ENCODE measurements at regions not wholly inside any gene's neighbourhood (a gene's known extent, or its start where the extent isn't known, plus 50 kb on each side); places are given as distances from the start of the nearest gene placed in this dataset.

DNA sequence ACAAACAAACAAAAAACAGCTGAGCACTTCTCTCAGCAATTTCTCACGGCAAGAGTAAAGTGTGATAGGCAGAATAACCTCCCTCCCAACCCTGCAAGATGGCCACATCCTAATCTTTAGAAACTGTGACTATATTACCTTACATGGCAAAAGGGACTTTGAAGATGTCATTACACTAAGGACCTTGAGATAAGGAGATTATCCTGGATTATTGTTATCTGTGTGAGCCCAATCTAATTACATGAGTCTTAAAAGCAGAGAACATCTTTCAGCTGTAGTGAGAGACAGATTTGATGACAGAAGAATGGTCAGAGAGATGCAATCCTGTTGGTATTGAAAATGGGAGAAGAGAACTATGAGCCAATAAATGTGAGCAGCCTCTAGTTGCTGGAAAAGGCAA is 347.9 kb downstream of the CDH9 start:
- Histone ChIP-seq H3K36me3 (ENCODE audit: control insufficient read depth in 5 of 5, insufficient read depth in 5 of 5, low read length in 5 of 5) (no peaks in the 10 kb centered on the region), H3K27ac (ENCODE audit: low read depth, low read length) (no peak overlapping the region), H3K9me3 (ENCODE audit: control insufficient read depth in 5 of 5, low read length in 5 of 5) (no peaks in the 10 kb centered on the region), H3K27me3 (ENCODE audit: control insufficient read depth in 5 of 5, insufficient read depth in 4 of 5, low read length in 5 of 5) (no peaks in the 10 kb centered on the region), H3K9ac (ENCODE audit: low read length in 5 of 5) (no peak overlapping the region), H3K4me3 (ENCODE audit: low read depth in 1 of 5, low read length in 5 of 5) (no peak overlapping the region), H3K4me1 (ENCODE audit: control insufficient read depth in 5 of 5, insufficient read depth in 5 of 5, low read length in 5 of 5) (no peaks in the 10 kb centered on the region)

DNA sequence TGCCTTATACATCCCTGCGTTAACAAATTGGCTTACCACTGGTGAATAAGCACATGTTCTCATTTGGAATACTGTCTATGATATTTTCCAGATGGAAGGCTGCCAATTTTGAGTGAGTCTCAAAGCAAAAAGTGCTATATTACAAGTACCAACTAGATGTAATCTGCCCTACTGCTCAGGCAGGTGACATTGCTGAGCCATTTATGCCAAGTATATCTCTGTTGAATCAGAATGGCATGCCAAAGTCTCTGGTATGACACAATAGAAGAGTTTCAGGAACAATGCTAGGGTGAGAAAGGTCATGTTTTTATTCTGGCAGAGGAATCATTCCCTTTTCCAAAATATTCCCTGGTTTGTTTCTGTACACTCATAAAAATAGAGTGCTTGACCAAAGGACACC is 356.5 kb downstream of the CDH9 start:
- no peaks in the 10 kb centered on the region for H3K36me3 ChIP-seq (ENCODE audit: control insufficient read depth in 5 of 5, insufficient read depth in 5 of 5, low read length in 5 of 5)
- no peaks in the 10 kb centered on the region for H3K27me3 ChIP-seq (ENCODE audit: control insufficient read depth in 5 of 5, insufficient read depth in 4 of 5, low read length in 5 of 5)
- H3K9ac ChIP-seq (ENCODE audit: low read length in 5 of 5) = no peak overlapping the region
- no peak overlapping the region for H3K27ac ChIP-seq (ENCODE audit: low read depth, low read length)
- H3K9me3 ChIP-seq (ENCODE audit: control insufficient read depth in 5 of 5, low read length in 5 of 5) = peaks cover 0 to 8% (median 5%) of the 10 kb centered on the region in 5 donors
- H3K4me1 ChIP-seq (ENCODE audit: control insufficient read depth in 5 of 5, insufficient read depth in 5 of 5, low read length in 5 of 5) = no peaks in the 10 kb centered on the region
- no peak overlapping the region for H3K4me3 ChIP-seq (ENCODE audit: low read depth in 1 of 5, low read length in 5 of 5)

DNA sequence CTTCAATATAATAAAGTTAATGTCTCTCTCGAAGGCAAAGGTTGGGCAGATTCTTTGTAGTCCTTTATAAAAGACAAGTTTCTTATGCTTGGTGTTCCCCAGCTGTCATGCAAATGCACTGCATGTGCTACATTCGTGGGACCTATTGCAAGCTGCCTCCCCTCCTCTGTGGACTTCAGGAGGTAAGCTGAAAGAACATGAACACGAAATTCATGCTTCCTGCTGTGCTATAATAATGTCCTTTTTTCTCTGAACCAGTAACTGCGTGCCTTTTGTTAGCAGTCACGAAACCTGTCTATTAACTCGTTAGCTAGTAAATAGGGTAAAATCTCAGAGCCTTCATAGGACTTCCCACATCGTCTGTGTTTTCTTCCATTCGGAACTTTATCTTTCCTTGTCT is 363.5 kb downstream of the CDH9 start:
- Histone ChIP-seq H3K36me3 (ENCODE audit: control insufficient read depth in 5 of 5, insufficient read depth in 5 of 5, low read length in 5 of 5) (no peaks in the 10 kb centered on the region), H3K9ac (ENCODE audit: low read length in 5 of 5) (no peak overlapping the region), H3K27ac (ENCODE audit: low read depth, low read length) (no peak overlapping the region), H3K4me3 (ENCODE audit: low read depth in 1 of 5, low read length in 5 of 5) (no peak overlapping the region), H3K27me3 (ENCODE audit: control insufficient read depth in 5 of 5, insufficient read depth in 4 of 5, low read length in 5 of 5) (peaks cover 0 to 2% (median 0%) of the 10 kb centered on the region in 5 donors), H3K4me1 (ENCODE audit: control insufficient read depth in 5 of 5, insufficient read depth in 5 of 5, low read length in 5 of 5) (no peaks in the 10 kb centered on the region), H3K9me3 (ENCODE audit: control insufficient read depth in 5 of 5, low read length in 5 of 5) (no peaks in the 10 kb centered on the region)

GRCh38 chr5:26669523-26669922 is 368.9 kb downstream of the CDH9 start:
- no peaks in the 10 kb centered on the region for H3K9me3 ChIP-seq (ENCODE audit: control insufficient read depth in 5 of 5, low read length in 5 of 5)
- H3K9ac ChIP-seq (ENCODE audit: low read length in 5 of 5) = no peak overlapping the region
- H3K27ac ChIP-seq (ENCODE audit: low read depth, low read length) = no peak overlapping the region
- H3K4me1 ChIP-seq (ENCODE audit: control insufficient read depth in 5 of 5, insufficient read depth in 5 of 5, low read length in 5 of 5) = no peaks in the 10 kb centered on the region
- H3K36me3 ChIP-seq (ENCODE audit: control insufficient read depth in 5 of 5, insufficient read depth in 5 of 5, low read length in 5 of 5) = no peaks in the 10 kb centered on the region
- H3K27me3 ChIP-seq (ENCODE audit: control insufficient read depth in 5 of 5, insufficient read depth in 4 of 5, low read length in 5 of 5) = peaks cover 0 to under 1% (median 0%) of the 10 kb centered on the region in 5 donors
- no peak overlapping the region for H3K4me3 ChIP-seq (ENCODE audit: low read depth in 1 of 5, low read length in 5 of 5)

DNA sequence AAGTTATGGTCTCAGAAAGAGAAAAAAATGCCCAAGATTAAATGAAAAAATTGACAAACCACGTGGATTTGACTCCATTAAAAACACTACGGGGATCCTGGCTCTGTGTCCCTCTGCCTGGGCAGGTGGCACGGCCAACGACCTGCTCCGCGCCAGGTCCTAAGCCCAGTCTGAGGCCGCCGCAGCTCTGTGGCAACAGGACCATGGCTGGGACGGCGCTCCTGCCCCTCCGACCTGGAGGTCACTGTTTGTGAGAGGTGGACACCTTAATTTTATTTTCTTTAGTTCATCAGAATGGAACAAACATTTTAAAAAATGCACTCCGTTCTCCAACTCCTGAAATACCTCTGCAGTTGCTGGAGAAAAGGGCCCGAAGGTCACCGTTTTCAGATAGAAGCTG is 369.4 kb downstream of the CDH9 start:
- Histone ChIP-seq H3K36me3 (ENCODE audit: control insufficient read depth in 5 of 5, insufficient read depth in 5 of 5, low read length in 5 of 5) (no peaks in the 10 kb centered on the region), H3K9me3 (ENCODE audit: control insufficient read depth in 5 of 5, low read length in 5 of 5) (no peaks in the 10 kb centered on the region), H3K4me1 (ENCODE audit: control insufficient read depth in 5 of 5, insufficient read depth in 5 of 5, low read length in 5 of 5) (no peaks in the 10 kb centered on the region), H3K27ac (ENCODE audit: low read depth, low read length) (no peak overlapping the region), H3K27me3 (ENCODE audit: control insufficient read depth in 5 of 5, insufficient read depth in 4 of 5, low read length in 5 of 5) (no peaks in the 10 kb centered on the region), H3K9ac (ENCODE audit: low read length in 5 of 5) (no peak overlapping the region), H3K4me3 (ENCODE audit: low read depth in 1 of 5, low read length in 5 of 5) (no peak overlapping the region)

- Histone ChIP-seq H3K36me3 (ENCODE audit: control insufficient read depth in 5 of 5, insufficient read depth in 5 of 5, low read length in 5 of 5) (no peaks in the 10 kb centered on the region), H3K4me3 (ENCODE audit: low read depth in 1 of 5, low read length in 5 of 5) (no peak overlapping the region), H3K27me3 (ENCODE audit: control insufficient read depth in 5 of 5, insufficient read depth in 4 of 5, low read length in 5 of 5) (no peaks in the 10 kb centered on the region), H3K4me1 (ENCODE audit: control insufficient read depth in 5 of 5, insufficient read depth in 5 of 5, low read length in 5 of 5) (no peaks in the 10 kb centered on the region), H3K9me3 (ENCODE audit: control insufficient read depth in 5 of 5, low read length in 5 of 5) (no peaks in the 10 kb centered on the region), H3K27ac (ENCODE audit: low read depth, low read length) (no peak overlapping the region), H3K9ac (ENCODE audit: low read length in 5 of 5) (no peak overlapping the region)
Observed at GRCh38 chr5:26666371-26666770, 372.0 kb downstream of the CDH9 start.

DNA sequence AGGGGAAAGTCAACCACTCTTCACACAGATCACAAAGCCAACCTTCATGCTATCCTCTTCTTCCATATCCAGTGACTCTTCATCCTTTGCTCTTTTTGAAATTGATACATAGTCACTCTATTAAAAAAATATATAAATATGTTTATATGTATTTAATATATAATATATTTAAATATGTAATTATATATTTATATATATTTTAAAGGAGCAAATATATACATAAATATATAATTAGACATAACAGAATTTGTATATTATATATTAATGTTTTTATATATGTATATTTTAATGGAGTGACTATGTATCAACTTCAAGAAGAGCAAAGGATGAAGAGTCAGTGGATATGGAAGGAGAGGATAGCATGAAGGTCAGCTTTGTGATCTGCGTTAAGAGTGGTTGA is 374.9 kb downstream of the CDH9 start:
- peaks cover 0 to 2% (median 0%) of the 10 kb centered on the region in 5 donors for H3K9me3 ChIP-seq (ENCODE audit: control insufficient read depth in 5 of 5, low read length in 5 of 5)
- H3K27me3 ChIP-seq (ENCODE audit: control insufficient read depth in 5 of 5, insufficient read depth in 4 of 5, low read length in 5 of 5) = no peaks in the 10 kb centered on the region
- no peak overlapping the region for H3K4me3 ChIP-seq (ENCODE audit: low read depth in 1 of 5, low read length in 5 of 5)
- no peaks in the 10 kb centered on the region for H3K36me3 ChIP-seq (ENCODE audit: control insufficient read depth in 5 of 5, insufficient read depth in 5 of 5, low read length in 5 of 5)
- H3K27ac ChIP-seq (ENCODE audit: low read depth, low read length) = no peak overlapping the region
- no peak overlapping the region for H3K9ac ChIP-seq (ENCODE audit: low read length in 5 of 5)
- H3K4me1 ChIP-seq (ENCODE audit: control insufficient read depth in 5 of 5, insufficient read depth in 5 of 5, low read length in 5 of 5) = no peaks in the 10 kb centered on the region

GRCh38 chr5:26662806-26663360 is 375.5 kb downstream of the CDH9 start:
- H3K27ac ChIP-seq (ENCODE audit: low read depth, low read length) = no peak overlapping the region
- no peaks in the 10 kb centered on the region for H3K4me1 ChIP-seq (ENCODE audit: control insufficient read depth in 5 of 5, insufficient read depth in 5 of 5, low read length in 5 of 5)
- H3K9ac ChIP-seq (ENCODE audit: low read length in 5 of 5) = no peak overlapping the region
- no peaks in the 10 kb centered on the region for H3K36me3 ChIP-seq (ENCODE audit: control insufficient read depth in 5 of 5, insufficient read depth in 5 of 5, low read length in 5 of 5)
- H3K27me3 ChIP-seq (ENCODE audit: control insufficient read depth in 5 of 5, insufficient read depth in 4 of 5, low read length in 5 of 5) = no peaks in the 10 kb centered on the region
- peaks cover 0 to 3% (median 0%) of the 10 kb centered on the region in 5 donors for H3K9me3 ChIP-seq (ENCODE audit: control insufficient read depth in 5 of 5, low read length in 5 of 5)
- H3K4me3 ChIP-seq (ENCODE audit: low read depth in 1 of 5, low read length in 5 of 5) = no peak overlapping the region

GRCh38 chr5:26660116-26660515 is 378.3 kb downstream of the CDH9 start:
- Histone ChIP-seq H3K27ac (ENCODE audit: low read depth, low read length) (no peak overlapping the region), H3K36me3 (ENCODE audit: control insufficient read depth in 5 of 5, insufficient read depth in 5 of 5, low read length in 5 of 5) (no peaks in the 10 kb centered on the region), H3K9ac (ENCODE audit: low read length in 5 of 5) (no peak overlapping the region)

GRCh38 chr5:26649000-26649399 is 389.4 kb downstream of the CDH9 start:
- Histone ChIP-seq H3K27me3 (ENCODE audit: control insufficient read depth in 5 of 5, insufficient read depth in 4 of 5, low read length in 5 of 5) (no peaks in the 10 kb centered on the region), H3K27ac (ENCODE audit: low read depth, low read length) (no peak overlapping the region), H3K9me3 (ENCODE audit: control insufficient read depth in 5 of 5, low read length in 5 of 5) (no peaks in the 10 kb centered on the region), H3K4me3 (ENCODE audit: low read depth in 1 of 5, low read length in 5 of 5) (no peak overlapping the region), H3K4me1 (ENCODE audit: control insufficient read depth in 5 of 5, insufficient read depth in 5 of 5, low read length in 5 of 5) (peaks cover 0 to 9% (median 0%) of the 10 kb centered on the region in 5 donors), H3K9ac (ENCODE audit: low read length in 5 of 5) (peak overlapping the region in 1 of 5 donors; percentile 25), H3K36me3 (ENCODE audit: control insufficient read depth in 5 of 5, insufficient read depth in 5 of 5, low read length in 5 of 5) (no peaks in the 10 kb centered on the region)

More at GRCh38 chr5:26660116-26660515, 378.3 kb downstream of the CDH9 start:
- H3K4me1 ChIP-seq (ENCODE audit: control insufficient read depth in 5 of 5, insufficient read depth in 5 of 5, low read length in 5 of 5) = no peaks in the 10 kb centered on the region
- no peaks in the 10 kb centered on the region for H3K27me3 ChIP-seq (ENCODE audit: control insufficient read depth in 5 of 5, insufficient read depth in 4 of 5, low read length in 5 of 5)
- no peak overlapping the region for H3K4me3 ChIP-seq (ENCODE audit: low read depth in 1 of 5, low read length in 5 of 5)
- peaks cover 0 to 14% (median 6%) of the 10 kb centered on the region in 5 donors for H3K9me3 ChIP-seq (ENCODE audit: control insufficient read depth in 5 of 5, low read length in 5 of 5)

GRCh38 chr5:26647781-26648180 is 390.6 kb downstream of the CDH9 start:
- Histone ChIP-seq H3K36me3 (ENCODE audit: control insufficient read depth in 5 of 5, insufficient read depth in 5 of 5, low read length in 5 of 5) (no peaks in the 10 kb centered on the region), H3K9ac (ENCODE audit: low read length in 5 of 5) (no peak overlapping the region), H3K27me3 (ENCODE audit: control insufficient read depth in 5 of 5, insufficient read depth in 4 of 5, low read length in 5 of 5) (no peaks in the 10 kb centered on the region), H3K9me3 (ENCODE audit: control insufficient read depth in 5 of 5, low read length in 5 of 5) (no peaks in the 10 kb centered on the region), H3K4me3 (ENCODE audit: low read depth in 1 of 5, low read length in 5 of 5) (no peak overlapping the region), H3K27ac (ENCODE audit: low read depth, low read length) (no peak overlapping the region), H3K4me1 (ENCODE audit: control insufficient read depth in 5 of 5, insufficient read depth in 5 of 5, low read length in 5 of 5) (peaks cover 0 to 9% (median 0%) of the 10 kb centered on the region in 5 donors)

All from subcutaneous abdominal adipose tissue (tissue), 5 donors.